Activated naive CD4-positive, alpha-beta T cell treated with anti-CD3 and anti-CD28 coated beads for 36 hours (primary cell): ENCODE measurements at regions not wholly inside any gene's neighbourhood (a gene's known extent, or its start where the extent isn't known, plus 50 kb on each side); places are given as distances from the start of the nearest gene placed in this dataset.
"Not testable (repeated sequence)": the region's sequence is repeated elsewhere in the genome, so short reads cannot be mapped to it uniquely, and the experiment has no call there.

Experiments
- CTCF ChIA-PET: fragments of 350-600 bp; sonication (Branson Sonifier 250); formaldehyde crosslinking; loops from one replicate; lab custom pipeline; 2021; ENCODE audit warnings: antibody characterized with exemption; lab: Charles Lee
- DNase-seq: peaks from one replicate; pipeline ENCODE4 v3.0.0-alpha.2; 2020
- H3K27ac Mint-ChIP-seq: one replicate; pipeline ENCODE4 v1.8.0; 2021; ENCODE audit warnings: mild to moderate bottlenecking, mixed read lengths
- H3K27me3 Mint-ChIP-seq: one replicate; pipeline ENCODE4 v1.8.0; 2021; ENCODE audit warnings: low read depth, mixed read lengths
- H3K36me3 Mint-ChIP-seq: one replicate; pipeline ENCODE4 v1.8.0; 2021; ENCODE audit warnings: low read depth, mixed read lengths
- H3K4me1 Mint-ChIP-seq: one replicate; pipeline ENCODE4 v1.8.0; 2021; ENCODE audit warnings: low read depth, mixed read lengths
- H3K4me3 Mint-ChIP-seq: one replicate; pipeline ENCODE4 v1.8.0; 2021; ENCODE audit warnings: mild to moderate bottlenecking, moderate library complexity, mixed read lengths
- H3K9me3 Mint-ChIP-seq: one replicate; pipeline ENCODE4 v1.8.0; 2021; ENCODE audit warnings: mixed read lengths
- intact Hi-C: fragments of 100-400 bp; cut with micrococcal nuclease; formaldehyde crosslinking; loops from one replicate; pipeline ENCODE4 v1.15.1; 2023

GRCh38 chr6:22368794-22369193 lies 72.0 kb upstream of the PRL start:
- intact Hi-C loops, result no loop called here
- CTCF ChIA-PET, result interaction anchor here (0.6 kb wide), 1 partner anchor 18 kb away, joined by 3 read pairs; no protein-coding TSS in a partner anchor
- Mint-ChIP-seq H3K9me3 (no peaks in the 10 kb centered on the region), H3K27me3 (no peaks in the 10 kb centered on the region), H3K27ac (no peak overlapping the region), H3K36me3 (no peaks in the 10 kb centered on the region), H3K4me1 (no peaks in the 10 kb centered on the region), H3K4me3 (no peak overlapping the region)
- no peak for DNase-seq

GRCh38 chr6:22372922-22373321 lies 76.1 kb upstream of the PRL start:
- Mint-ChIP-seq H3K4me1 (no peaks in the 10 kb centered on the region), H3K36me3 (no peaks in the 10 kb centered on the region), H3K27ac (no peak overlapping the region), H3K9me3 (peaks cover 8% of the 10 kb centered on the region), H3K4me3 (no peak overlapping the region), H3K27me3 (no peaks in the 10 kb centered on the region)
- no peak for DNase-seq
- CTCF ChIA-PET, result interaction anchor here (0.6 kb wide), 1 partner anchor 248 kb away, joined by 3 read pairs; no protein-coding TSS in a partner anchor
- intact Hi-C loops, result no loop called here

- H3K36me3 Mint-ChIP-seq, intact Hi-C loops, H3K27ac Mint-ChIP-seq, H3K4me3 Mint-ChIP-seq, CTCF ChIA-PET, H3K9me3 Mint-ChIP-seq, H3K27me3 Mint-ChIP-seq, DNase-seq, H3K4me1 Mint-ChIP-seq: not testable (repeated sequence)
Observed at GRCh38 chr6:22374950-22375349, 78.1 kb upstream of the PRL start.

- CTCF ChIA-PET, H3K27me3 Mint-ChIP-seq, H3K4me1 Mint-ChIP-seq, H3K9me3 Mint-ChIP-seq, H3K36me3 Mint-ChIP-seq, H3K27ac Mint-ChIP-seq, H3K4me3 Mint-ChIP-seq, DNase-seq, intact Hi-C loops: not testable (repeated sequence)
Observed at GRCh38 chr6:22376293-22376692, 79.5 kb upstream of the PRL start.

- H3K27me3 Mint-ChIP-seq, H3K4me1 Mint-ChIP-seq, CTCF ChIA-PET, H3K4me3 Mint-ChIP-seq, H3K9me3 Mint-ChIP-seq, H3K27ac Mint-ChIP-seq, H3K36me3 Mint-ChIP-seq, intact Hi-C loops, DNase-seq: not testable (repeated sequence)
Observed at GRCh38 chr6:22378536-22378935, 81.7 kb upstream of the PRL start.

- Mint-ChIP-seq H3K9me3 (peaks cover 10% of the 10 kb centered on the region), H3K27me3 (no peaks in the 10 kb centered on the region), H3K4me1 (no peaks in the 10 kb centered on the region), H3K36me3 (no peaks in the 10 kb centered on the region), H3K27ac (no peak overlapping the region), H3K4me3 (no peak overlapping the region)
- intact Hi-C loops, result no loop called here
- DNase-seq, result no peak
- CTCF ChIA-PET, result no interaction called here
Observed at GRCh38 chr6:22380236-22380635, 83.4 kb upstream of the PRL start.

GRCh38 chr6:22381845-22382544 lies 85.2 kb upstream of the PRL start:
- Mint-ChIP-seq H3K36me3 (no peaks in the 10 kb centered on the region), H3K27me3 (no peaks in the 10 kb centered on the region), H3K9me3 (peaks cover 11% of the 10 kb centered on the region), H3K4me3 (no peak overlapping the region), H3K27ac (no peak overlapping the region), H3K4me1 (no peaks in the 10 kb centered on the region)
- intact Hi-C loops, result no loop called here
- CTCF ChIA-PET, result no interaction called here
- no peak for DNase-seq

- Mint-ChIP-seq H3K36me3 (no peaks in the 10 kb centered on the region), H3K4me3 (no peak overlapping the region), H3K27ac (no peak overlapping the region), H3K4me1 (no peaks in the 10 kb centered on the region), H3K9me3 (peaks cover 8% of the 10 kb centered on the region), H3K27me3 (no peaks in the 10 kb centered on the region)
- DNase-seq, result no peak
- CTCF ChIA-PET, result no interaction called here
- intact Hi-C loops, result no loop called here
Observed at GRCh38 chr6:22383016-22383415, 86.2 kb upstream of the PRL start.

GRCh38 chr6:22392711-22393110 lies 95.9 kb upstream of the PRL start:
- Mint-ChIP-seq H3K9me3 (peaks cover 5% of the 10 kb centered on the region), H3K27me3 (no peaks in the 10 kb centered on the region), H3K4me1 (no peaks in the 10 kb centered on the region), H3K4me3 (no peak overlapping the region), H3K27ac (no peak overlapping the region), H3K36me3 (no peaks in the 10 kb centered on the region)
- no peak for DNase-seq
- intact Hi-C loops, result no loop called here
- CTCF ChIA-PET, result no interaction called here

GRCh38 chr6:22394691-22395090 lies 97.9 kb upstream of the PRL start:
- no peaks in the 10 kb centered on the region for H3K9me3 Mint-ChIP-seq
- no peaks in the 10 kb centered on the region for H3K36me3 Mint-ChIP-seq
- intact Hi-C loops, result no loop called here
- no peak overlapping the region for H3K4me3 Mint-ChIP-seq
- no peak for DNase-seq
- CTCF ChIA-PET, result no interaction called here
- no peaks in the 10 kb centered on the region for H3K27me3 Mint-ChIP-seq
- H3K27ac Mint-ChIP-seq, result no peak overlapping the region
- H3K4me1 Mint-ChIP-seq, result no peaks in the 10 kb centered on the region

- intact Hi-C loops, result no loop called here
- H3K9me3 Mint-ChIP-seq, result no peaks in the 10 kb centered on the region
- no peaks in the 10 kb centered on the region for H3K27me3 Mint-ChIP-seq
- H3K4me1 Mint-ChIP-seq, result no peaks in the 10 kb centered on the region
- H3K27ac Mint-ChIP-seq, result no peak overlapping the region
- no peak overlapping the region for H3K4me3 Mint-ChIP-seq
- no peak for DNase-seq
- CTCF ChIA-PET, result no interaction called here
- no peaks in the 10 kb centered on the region for H3K36me3 Mint-ChIP-seq
Observed at GRCh38 chr6:22399693-22400092, 102.9 kb upstream of the PRL start.

- no peak for DNase-seq
- Mint-ChIP-seq H3K27ac (no peak overlapping the region), H3K4me3 (no peak overlapping the region), H3K4me1 (no peaks in the 10 kb centered on the region), H3K36me3 (no peaks in the 10 kb centered on the region), H3K9me3 (no peaks in the 10 kb centered on the region), H3K27me3 (no peaks in the 10 kb centered on the region)
- CTCF ChIA-PET, result no interaction called here
- intact Hi-C loops, result no loop called here
Observed at GRCh38 chr6:22401206-22401605, 104.4 kb upstream of the PRL start.

- no peaks in the 10 kb centered on the region for H3K36me3 Mint-ChIP-seq
- CTCF ChIA-PET, result no interaction called here
- no peaks in the 10 kb centered on the region for H3K27me3 Mint-ChIP-seq
- H3K4me3 Mint-ChIP-seq, result no peak overlapping the region
- intact Hi-C loops, result no loop called here
- no peak for DNase-seq
- H3K4me1 Mint-ChIP-seq, result no peaks in the 10 kb centered on the region
- H3K9me3 Mint-ChIP-seq, result no peaks in the 10 kb centered on the region
- H3K27ac Mint-ChIP-seq, result no peak overlapping the region
Observed at GRCh38 chr6:22401932-22402331, 105.1 kb upstream of the PRL start.
